ENCODE measurements at regions not wholly inside any gene's neighbourhood (a gene's known extent, or its start where the extent isn't known, plus 50 kb on each side); places are given as distances from the start of the nearest gene placed in this dataset.

DNA sequence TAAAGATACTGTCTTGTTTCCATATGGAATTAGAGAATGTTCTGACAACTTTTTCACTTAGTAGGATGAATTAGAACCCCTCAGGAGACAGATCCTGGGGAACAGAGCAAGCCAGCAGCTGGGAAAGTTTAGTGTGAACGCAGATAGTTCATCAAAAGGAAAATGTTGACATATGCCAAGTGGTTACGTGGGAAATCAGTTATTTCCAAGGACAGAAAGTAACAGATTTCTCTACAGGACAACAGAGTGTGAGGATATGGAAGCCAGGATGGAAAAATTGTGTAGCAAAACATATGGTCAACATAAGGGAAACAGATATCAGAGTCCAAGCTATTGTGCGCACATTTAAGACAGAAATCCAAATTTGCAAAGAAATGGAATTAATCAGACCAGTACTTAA lies 419.5 kb downstream of the LRRIQ3 start:
- no peak for TF ChIP-seq POLR2A (IDR thresholded peaks at IDR 0.05)
- TF ChIP-seq, protein P1, sequence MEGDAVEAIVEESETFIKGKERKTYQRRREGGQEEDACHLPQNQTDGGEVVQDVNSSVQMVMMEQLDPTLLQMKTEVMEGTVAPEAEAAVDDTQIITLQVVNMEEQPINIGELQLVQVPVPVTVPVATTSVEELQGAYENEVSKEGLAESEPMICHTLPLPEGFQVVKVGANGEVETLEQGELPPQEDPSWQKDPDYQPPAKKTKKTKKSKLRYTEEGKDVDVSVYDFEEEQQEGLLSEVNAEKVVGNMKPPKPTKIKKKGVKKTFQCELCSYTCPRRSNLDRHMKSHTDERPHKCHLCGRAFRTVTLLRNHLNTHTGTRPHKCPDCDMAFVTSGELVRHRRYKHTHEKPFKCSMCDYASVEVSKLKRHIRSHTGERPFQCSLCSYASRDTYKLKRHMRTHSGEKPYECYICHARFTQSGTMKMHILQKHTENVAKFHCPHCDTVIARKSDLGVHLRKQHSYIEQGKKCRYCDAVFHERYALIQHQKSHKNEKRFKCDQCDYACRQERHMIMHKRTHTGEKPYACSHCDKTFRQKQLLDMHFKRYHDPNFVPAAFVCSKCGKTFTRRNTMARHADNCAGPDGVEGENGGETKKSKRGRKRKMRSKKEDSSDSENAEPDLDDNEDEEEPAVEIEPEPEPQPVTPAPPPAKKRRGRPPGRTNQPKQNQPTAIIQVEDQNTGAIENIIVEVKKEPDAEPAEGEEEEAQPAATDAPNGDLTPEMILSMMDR (IDR thresholded peaks at IDR 0.05): no peak

All from adrenal gland (tissue), 5 donors.